Fibroblast of lung (primary cell): ENCODE measurements at regions not wholly inside any gene's neighbourhood (a gene's known extent, or its start where the extent isn't known, plus 50 kb on each side); places are given as distances from the start of the nearest gene placed in this dataset.

Experiments
- CTCF ChIP-seq, 2 donors: IDR thresholded peaks in 1 of 2; conservative IDR thresholded peaks in 1 of 2; 1 replicate in 1 of 2; 2 replicates in 1 of 2; pipeline ENCODE4 v1.5.1; 2011 to 2012; ENCODE audit warnings: low read length in 2 of 2, control low read depth in 1 of 2, inconsistent platforms in 1 of 2, low read depth in 1 of 2, mild to moderate bottlenecking in 1 of 2
- EZH2 ChIP-seq: IDR thresholded peaks from 2 replicates; pipeline ENCODE4 v1.5.1; 2012; ENCODE audit warnings: low read length, control low read depth, mild to moderate bottlenecking; ENCODE audit errors: missing control alignments

DNA sequence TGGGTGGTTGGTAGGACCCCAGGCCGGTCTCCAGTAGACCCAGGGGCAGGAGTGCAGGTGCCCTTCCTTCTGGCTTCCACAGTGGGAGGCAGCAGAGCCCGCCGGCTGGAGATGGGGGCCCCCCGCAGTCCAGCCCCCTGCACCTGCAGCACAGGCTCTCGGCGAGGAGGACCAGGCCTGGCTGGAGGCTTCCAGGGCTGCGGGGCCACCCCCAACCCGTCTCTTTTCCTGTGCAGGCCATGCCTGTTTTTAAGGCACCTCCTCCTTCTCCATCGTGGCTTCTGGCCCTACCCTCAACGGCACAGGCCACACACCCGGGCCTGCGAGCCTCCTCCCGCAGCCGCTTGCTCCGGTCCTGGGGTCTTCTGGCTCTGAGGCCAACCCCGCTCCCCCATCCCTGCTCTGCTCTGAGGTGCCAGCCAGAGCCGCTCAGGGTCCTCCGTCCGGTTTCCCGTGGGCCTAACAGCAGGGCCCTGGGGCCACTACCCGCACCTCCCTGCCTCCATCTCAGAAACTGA is 77.2 kb upstream of the ANKRD10 start:
- no peak for TF ChIP-seq CTCF (conservative IDR thresholded peaks at IDR 0.05 in 1 of 2, IDR thresholded peaks at IDR 0.05 in 1 of 2; ENCODE audit: low read depth in 1 of 2, low read length in 2 of 2)
- no peak for TF ChIP-seq EZH2
